Eye (tissue), 1 donor: ENCODE measurements at regions not wholly inside any gene's neighbourhood (a gene's known extent, or its start where the extent isn't known, plus 50 kb on each side); places are given as distances from the start of the nearest gene placed in this dataset.

Experiments used
- DNase-seq: peaks from one replicate; pipeline ENCODE4 v3.0.0-alpha.2; 2015

DNA sequence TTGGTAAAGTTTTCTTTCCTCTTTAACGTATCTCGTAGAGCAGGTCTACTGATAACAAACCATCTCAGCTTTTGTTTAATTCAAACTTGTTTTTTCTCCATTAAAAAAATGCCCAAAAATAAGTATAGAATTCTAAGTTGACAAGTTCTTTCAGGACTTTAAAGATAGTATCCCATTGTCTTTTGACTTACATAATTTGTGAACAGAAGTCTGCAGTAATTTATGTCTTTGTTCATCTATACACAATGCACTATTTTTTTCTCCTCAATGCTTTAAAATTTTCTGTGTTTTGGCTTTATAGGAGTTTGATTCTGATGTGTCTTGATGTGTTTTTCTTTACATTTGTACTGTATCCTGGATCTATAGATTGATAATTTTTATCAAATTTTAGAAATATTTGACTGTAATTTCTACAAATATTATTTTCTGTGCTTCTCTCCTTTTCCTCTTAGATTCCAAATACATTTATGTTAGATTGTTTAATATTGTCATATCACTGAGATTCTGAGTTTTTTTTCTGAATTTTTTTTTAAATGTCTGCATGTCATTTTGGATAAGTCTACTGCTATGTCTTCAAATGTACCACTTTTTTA lies 143.3 kb downstream of the FTCDNL1 start:
- DNase-seq: no peak

DNA sequence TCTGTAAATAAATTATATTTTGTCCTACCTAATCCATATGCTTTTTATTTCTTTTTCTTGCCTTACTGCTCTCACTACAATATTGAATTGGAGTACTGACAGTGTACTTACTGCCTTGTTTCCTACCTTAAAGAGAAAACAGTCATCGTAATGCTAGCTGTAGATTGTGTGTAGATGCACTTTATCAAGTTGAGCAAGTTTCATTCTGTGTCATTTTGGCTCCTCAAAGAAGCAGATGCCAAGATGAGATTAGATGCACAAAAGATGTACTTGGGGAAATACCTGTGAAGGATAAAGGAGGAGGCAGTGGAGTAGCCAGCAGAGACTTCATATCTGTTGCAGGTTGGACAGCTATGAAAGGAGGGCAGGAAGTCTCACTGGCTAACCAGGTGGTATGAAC lies 145.5 kb downstream of the FTCDNL1 start:
- DNase-seq: no peak

DNA sequence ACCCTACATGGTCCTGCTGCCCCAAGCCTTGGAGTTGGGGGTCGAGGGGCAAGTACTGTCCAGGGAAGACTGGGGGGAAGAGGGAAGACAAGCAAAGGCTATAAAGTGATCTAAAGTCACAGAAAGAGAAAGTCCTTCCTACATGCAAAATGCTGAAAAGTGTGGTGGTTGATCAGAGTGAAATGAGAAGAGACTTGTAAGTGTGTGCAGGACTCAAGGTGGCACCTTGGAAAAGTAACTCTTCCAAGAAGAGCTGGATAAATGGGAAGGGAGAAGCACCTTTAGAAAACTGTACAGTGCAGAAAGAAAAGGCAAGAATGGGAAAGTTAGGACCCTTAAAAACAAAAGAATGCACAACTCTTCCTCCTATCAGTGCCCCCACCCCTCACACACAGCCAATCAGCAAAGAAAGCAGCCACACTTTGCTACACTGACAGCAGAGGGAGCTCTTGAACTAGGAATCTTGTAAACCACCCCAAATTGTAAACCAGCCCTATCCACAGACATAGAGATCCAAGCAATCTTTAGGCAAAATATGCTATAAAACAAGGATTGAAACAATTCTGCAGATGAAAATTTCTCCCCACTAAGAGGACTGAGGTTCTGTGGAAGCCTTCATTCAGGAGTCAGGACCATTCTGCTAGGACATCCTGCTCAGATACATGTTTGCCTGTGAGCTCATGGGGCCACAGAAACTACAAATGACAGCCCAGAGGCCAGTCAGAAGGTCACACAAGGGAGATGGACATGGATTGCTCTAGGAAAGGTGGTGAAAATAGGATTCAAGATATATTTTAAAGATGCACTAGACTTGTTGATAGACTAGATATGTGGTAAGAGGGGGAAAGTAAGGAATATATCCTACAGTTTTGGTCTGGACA lies 146.4 kb downstream of the FTCDNL1 start:
- DNase-seq: peak; percentile 19

DNA sequence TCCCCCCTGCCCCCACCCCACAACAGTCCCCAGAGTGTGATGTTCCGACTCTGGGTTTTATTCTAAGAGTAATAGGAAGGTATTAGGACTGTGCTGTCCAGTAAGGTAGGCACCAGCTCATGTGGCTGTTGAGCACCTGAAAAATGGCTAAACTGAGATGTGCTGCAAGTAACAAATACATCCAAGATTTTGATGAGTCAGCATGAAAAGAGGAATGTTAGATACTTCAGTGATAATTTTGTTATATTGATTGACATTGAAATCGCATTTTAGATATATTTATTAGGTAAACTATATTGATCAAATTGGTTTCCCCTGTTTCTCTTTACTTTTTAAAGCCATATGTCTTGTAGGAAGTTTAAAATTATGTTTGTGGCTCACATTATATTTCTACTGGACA lies 147.8 kb downstream of the FTCDNL1 start:
- no peak for DNase-seq

DNA sequence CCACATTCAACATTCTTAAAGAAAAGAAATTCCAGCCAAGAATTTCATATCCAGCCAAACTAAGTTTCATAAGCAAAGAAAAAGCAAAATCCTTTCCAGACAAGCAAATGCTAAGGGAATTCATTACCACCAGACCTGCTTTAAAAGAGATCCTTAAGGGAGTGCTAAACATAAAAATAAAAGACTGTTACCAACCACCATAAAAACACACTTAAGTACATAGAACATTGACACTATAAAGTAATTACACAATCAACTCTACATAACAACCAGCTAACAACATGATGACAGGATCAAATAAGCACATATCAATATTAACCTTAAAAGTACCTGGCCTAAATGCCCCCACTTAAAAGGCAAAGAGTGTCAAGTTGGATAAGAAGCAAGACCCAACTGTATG lies 153.5 kb downstream of the FTCDNL1 start:
- DNase-seq: no peak

DNA sequence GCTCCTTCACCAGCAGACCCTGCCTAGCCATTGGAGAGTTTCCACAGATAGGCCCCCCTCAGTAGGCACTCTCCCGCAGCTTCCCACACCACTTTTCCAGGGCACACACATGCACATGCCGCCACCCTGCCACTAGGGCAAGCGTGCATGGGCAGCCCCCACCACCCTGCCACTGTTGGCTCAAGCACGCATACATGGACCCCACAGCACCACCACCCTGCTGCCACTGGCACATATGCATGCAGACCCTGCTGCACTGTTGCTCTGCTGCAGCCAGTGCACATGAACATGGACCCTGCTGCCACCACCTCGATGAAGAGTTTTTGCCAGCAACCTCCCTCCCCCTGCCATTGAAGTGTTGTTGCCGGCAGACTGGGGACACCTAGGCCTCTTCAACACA lies 154.9 kb downstream of the FTCDNL1 start:
- no peak for DNase-seq

DNA sequence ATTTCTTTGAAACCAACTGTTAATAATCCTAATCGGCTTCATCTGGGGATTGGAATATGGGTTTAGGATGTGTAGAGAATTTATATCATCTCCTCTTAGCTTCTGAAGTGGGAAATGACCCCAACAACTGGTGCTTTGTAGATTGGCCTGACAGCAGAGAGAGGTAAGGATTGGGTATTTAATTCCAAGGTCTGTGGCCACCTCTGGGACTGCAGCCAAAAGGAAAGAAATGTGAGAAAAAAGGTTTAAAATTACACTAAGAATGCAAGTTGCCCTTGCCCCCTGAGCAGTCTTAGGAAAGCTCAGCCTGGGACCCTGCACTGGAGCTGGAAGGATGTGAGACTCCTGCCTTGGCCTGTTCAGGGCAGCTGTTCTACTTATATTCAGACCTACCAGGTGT lies 157.1 kb downstream of the FTCDNL1 start:
- no peak for DNase-seq

DNA sequence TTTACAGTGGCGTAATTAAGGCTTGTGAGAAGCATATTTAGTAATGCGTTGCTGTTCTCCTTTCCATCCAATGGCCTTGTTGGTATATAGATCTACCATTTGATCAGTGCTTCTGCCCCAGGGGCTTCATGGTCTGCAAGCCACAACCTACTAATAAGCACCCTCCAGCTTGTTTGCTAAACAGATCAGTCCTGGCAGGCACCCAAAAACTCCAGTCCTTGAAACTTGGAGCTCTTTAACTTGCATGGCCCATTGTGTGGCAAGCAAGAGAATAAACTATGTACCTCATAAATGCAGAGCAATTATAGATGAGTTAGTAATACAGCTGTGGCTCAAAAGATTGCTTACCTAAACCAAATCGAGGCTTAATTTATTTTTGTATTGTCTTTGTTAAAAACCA lies 158.5 kb downstream of the FTCDNL1 start:
- DNase-seq: no peak

DNA sequence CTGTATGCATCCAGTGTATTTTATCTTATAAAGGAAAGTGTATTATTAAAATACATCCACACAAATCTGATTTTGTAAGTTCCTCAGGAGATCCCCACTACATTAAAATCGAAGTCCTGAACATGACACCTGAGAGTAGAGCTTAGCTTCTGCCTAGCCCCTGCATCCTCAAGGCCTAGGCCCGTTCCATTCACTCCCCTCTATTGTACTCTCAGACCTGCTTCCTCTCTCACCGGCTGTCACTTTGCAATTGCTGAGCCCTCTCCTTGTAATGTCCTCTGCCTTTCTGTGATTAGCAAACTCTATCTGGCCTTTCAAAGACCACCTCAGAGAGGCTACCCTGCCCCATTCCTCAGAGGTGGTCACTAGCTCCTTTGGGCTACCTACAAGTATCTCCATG lies 160.8 kb downstream of the FTCDNL1 start:
- no peak for DNase-seq

DNA sequence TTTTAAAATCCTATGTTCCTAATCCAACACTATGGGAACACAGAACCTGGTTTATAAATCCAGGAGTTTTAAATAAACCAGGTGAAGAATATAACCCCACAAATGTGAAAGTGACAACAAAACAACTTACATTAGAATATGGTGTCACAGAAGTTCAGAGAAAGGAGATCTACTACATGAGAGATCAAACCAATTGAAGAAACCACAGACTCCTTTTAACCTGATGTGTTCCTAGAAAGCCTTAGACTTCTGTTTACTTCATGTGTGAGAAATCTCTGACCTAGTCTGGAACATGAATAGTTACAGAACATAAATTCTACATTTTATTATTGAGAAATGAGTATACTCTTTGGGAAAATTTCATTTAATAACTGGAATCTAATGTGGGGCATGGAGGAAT lies 165.3 kb downstream of the FTCDNL1 start:
- DNase-seq: no peak

DNA sequence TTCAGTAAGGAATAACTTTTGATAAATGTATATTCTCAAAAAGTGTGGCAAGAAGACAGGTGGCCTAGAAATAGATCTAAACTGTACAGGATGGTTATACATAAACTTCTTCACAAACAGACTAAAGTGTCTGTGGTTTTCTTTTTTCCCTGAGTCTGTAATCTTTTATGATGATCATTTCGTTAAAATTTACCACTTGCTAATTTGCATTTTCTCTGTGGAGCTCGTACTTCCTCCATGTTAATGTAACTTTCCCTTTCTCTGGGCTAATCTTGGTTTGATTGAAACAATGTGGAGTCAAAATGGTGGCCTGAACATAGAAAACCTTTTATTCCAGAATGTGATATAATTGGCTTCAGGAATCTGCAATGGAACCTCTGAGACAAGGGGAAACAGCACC lies 166.2 kb downstream of the FTCDNL1 start:
- DNase-seq: no peak

DNA sequence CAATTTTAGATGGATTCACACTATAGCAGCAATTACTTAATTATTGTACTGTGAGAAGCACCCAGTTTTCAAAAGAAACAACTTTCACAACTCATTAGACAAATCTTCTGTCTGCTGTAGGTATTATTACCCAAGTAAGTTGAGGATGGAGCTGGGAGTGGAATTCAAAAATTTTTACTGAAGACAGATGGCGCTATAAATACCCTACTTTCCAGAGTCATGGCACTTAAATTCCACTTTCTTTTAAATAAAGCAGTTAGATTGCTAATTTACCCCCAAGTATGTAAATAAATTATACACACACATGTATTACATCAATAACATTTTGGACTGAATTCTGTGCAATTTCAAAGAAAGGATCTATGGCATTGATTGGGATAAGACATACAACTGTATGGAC lies 166.8 kb downstream of the FTCDNL1 start:
- no peak for DNase-seq

DNA sequence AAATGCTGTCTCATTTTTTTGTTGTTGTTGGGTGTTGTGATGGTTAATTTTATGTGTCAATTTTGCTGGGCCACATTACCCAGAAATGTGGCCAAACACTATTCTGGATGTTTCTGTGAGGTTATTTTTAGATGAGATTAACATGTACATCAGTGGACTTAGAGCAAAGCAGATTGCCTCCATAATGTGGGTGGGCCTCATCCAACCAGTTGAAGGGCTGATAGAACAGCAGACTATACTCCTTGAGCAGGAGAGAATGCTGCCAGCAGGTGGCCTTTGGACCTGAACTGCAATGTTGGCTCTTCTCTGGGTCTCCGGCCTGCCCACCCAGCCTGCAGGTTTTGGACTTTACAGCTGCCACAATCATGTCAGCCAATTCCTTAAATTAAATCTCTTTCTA lies 169.0 kb downstream of the FTCDNL1 start:
- DNase-seq: no peak

DNA sequence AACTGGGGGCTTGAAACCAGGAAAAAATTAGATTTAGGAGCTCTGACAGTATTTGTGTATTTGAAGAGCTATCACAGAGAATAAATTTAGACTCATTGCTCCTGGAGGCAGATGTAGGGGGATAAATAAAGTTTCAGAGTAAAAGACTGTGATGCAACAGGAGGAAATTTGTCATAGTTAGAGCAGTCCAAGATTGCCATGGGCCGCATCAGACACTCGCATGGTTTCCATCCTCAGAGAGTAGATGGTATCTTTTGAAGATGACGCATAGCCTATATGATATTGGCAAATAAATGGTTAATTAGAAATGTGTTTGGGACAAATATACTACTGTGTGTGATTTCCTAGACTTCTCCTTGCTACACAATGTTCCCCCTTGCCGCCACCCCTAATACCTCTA lies 170.5 kb downstream of the FTCDNL1 start:
- no peak for DNase-seq

DNA sequence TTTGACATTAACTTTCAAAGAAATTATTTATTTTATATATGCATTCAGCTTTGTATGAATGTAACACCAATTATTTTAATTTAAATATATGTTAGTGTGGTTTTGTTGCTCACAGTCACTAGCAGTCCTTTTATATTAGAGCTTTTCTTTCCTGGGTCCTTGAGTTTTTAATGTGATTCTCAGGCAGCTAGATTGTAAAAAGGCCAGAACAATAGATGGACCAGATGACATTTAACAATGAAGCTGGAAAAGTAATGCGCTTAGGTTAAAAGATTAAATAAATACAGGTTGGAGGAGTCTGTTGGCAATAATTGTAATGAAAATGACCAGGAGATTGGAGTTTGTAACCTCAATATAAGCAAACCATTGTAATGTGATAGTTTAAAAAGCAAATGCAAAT lies 171.1 kb downstream of the FTCDNL1 start:
- no peak for DNase-seq

DNA sequence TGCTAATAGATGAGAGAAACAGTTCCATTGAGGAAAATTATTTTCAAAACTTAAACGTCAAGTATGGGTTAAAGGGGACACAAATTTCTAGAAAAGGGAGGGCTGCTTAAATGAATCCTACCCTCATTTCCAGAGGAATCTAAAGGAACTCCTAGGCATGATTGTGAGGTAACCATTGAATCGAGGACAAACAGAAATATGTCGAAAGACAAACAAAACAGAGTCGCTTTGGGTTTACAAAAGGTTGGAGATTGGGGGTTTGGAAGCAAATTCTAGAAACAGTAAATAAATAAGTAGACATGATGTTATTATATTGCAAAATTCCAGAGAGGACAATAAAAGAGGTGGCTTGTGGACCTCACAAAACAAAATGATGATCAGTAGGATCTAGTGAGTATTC lies 173.1 kb downstream of the FTCDNL1 start:
- no peak for DNase-seq

DNA sequence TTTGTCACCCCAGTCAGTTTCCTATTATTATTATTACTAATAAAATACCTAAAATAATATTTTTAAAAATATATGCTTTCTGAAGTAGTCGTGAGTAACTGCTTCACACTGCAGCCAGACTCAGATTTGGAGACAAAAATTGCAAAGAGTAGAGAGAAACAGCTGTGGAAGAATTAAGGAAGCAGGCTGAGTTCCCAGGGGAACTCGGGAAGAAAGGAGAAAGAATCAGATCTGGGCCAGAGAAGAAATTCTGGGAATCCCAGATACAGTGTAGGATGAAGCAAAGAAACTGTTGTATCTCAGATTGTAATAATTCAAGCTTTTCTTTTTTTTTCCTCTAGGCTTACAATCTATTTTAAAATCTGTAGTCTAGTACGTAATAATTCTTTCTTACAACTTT lies 182.3 kb downstream of the FTCDNL1 start:
- DNase-seq: no peak

DNA sequence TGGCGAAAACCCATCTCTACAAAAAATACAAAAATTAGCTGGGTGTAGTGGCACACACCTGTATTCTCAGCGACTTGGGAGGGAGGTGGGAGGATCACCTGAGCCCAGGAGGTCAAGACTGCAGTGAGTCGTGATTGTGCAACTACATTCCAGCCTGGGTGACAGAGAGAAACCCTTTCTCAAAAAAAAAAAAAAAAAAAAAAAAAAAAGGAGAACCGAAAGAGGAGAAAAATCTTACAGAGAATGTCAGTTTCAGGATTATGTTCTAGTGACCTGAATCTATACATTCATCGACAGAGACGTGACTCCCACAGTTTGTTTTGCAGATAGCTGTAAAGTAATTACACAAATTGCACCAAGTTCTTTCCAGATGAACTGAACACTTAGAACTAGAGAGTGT lies 187.8 kb downstream of the FTCDNL1 start:
- DNase-seq: no peak

DNA sequence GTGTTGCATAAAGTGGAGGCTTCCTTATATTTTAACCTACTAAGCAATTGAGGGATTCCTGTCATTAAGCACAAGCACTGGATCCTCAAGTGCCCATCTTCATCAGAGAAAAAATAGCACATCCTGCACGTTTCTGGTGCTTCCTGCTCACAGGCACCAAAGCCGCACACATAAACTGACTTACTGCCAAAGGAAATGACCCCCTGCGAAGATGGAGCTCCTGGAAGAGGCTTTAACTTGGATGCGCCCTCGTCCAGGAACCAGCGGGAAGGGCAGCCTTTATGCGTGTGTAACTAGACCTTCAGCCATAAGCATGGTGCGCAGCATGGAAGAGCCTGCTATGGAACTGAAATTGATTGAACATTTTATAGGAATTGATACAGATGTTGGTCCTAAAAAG lies 188.7 kb downstream of the FTCDNL1 start:
- DNase-seq: no peak

DNA sequence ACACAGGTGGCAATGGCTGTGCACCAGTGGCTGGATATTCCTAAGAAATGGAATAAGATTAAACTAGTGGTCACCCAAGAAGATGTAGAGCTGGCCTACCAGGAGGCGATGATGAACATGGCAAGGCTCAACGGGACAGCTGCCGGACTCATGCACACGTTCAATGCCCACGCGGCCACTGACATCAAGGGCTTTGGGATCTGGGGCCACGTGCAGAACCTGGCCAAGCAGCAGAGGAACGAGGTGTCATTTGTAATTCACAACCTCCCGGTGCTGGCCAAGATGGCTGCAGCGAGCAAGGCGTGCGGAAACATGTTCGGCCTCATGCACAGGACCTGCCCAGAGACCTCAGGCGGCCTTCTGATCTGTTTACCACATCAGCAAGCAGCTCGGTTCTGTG lies 190.8 kb downstream of the FTCDNL1 start:
- DNase-seq: no peak

DNA sequence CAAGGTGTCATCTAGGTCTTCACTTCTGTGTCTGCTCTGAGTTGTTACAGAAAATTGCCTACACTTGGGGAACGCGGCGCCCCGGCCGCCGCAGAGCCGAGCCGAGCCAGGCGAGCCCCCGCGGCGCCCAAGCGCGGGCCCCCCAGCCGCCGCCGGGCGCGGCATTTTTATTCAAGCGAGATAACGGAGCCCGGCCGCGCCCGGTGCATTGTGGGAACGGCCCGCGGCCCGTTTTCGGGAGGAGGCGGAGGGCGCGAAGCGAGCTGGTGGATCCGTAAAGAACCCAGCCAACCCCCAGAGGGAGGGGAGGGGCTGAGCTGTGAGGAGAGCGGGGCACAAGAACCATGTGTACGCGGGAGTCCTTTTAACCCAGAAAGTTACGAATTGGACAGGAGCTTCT lies 191.8 kb downstream of the FTCDNL1 start:
- DNase-seq: peak; percentile 80

DNA sequence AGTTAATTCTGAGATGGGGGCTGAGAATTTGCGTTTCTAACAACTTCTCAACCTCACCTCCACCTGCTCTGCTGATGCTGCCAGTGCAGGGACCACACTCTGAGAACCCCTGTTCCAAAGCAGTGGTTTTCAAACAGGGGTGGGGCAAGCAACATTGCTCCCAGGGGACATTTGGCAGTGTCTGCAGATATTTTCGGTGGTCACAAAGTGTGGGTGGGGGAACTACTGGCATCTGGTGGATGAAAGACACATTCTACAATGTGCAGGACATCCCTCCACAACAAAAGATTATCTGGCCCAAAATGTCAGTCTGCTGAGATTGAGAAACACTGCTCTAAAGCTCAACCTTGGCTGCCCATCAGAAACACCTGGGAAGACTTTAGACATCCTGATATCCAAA lies 188.7 kb upstream of the SATB2 start:
- no peak for DNase-seq

DNA sequence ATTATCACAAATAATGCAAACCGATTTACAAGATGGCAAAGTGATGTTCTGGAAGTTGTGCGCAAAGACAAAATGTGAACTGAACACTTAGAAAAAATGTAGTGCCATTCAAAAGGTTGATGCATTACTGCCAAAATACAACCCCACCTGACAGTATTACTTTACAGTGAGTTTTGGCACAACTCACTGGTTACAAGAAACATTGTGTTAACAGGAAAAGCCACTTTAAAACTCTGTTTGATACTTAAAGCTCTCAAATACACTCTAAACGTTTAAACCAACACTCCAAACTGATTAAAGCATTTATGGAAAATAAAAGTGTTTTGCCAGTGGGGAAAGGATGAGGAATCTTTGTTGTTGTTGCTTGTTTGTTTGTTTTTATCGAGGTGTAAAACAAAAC lies 173.4 kb upstream of the SATB2 start:
- DNase-seq: no peak

DNA sequence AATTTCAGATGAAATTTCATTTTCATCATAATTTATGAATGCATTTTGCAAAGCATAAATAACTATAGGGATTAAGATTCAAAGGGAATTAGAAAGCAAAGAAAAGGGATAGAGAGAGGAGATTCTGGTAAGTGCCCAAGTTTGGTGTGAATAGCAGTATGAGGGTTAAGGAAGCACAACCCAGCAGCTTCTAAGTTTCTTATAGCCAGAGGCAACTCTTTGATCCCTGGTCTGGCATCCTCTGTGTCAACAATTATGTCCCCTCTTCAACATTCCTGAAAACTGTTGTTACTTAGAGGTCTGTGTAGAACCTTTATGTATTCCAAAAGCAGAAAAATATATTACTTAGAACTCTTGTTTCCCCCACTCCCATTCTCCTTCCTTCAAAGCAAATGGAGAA lies 171.6 kb upstream of the SATB2 start:
- no peak for DNase-seq

DNA sequence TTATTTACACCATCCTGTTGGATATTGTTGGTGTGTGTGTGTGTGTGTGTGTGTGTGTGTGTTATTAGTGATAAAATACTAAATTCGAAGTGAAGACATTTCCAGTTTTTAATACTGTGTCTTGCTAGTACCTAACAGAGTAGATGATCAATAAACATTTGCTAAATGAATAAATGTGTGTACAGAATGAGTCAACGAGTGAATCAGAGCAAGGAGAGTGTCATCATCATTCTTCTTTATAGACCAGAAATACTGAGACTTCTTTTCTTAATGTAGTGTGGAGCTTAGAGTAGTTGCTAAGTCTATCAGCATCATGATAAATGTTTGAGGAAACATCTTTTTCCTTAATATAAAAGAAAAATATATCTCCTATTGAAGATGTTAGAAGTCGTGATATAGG lies 169.7 kb upstream of the SATB2 start:
- no peak for DNase-seq
